Testis (tissue), 2 donors: ENCODE measurements at regions not wholly inside any gene's neighbourhood (a gene's known extent, or its start where the extent isn't known, plus 50 kb on each side); places are given as distances from the start of the nearest gene placed in this dataset.

Source experiments
- POLR2A ChIP-seq: fragments of 450-650 bp; IDR thresholded peaks from one replicate; pipeline ENCODE4 v1.6.1; 2017; ENCODE audit warnings: antibody characterized with exemption, mild to moderate bottlenecking, moderate library complexity
- TF ChIP-seq, protein P1 (sequence below), 3 experiments: fragments of 450-650 bp in 2 of 3; fragments of 200-600 bp in 1 of 3; sonication (generic) in 1 of 3; IDR thresholded peaks; one replicate each; pipeline ENCODE4 v1.5.1; 2016 to 2019; ENCODE audit warnings: antibody characterized with exemption in 3 of 3, mild to moderate bottlenecking in 2 of 3, moderate library complexity in 1 of 3

DNA sequence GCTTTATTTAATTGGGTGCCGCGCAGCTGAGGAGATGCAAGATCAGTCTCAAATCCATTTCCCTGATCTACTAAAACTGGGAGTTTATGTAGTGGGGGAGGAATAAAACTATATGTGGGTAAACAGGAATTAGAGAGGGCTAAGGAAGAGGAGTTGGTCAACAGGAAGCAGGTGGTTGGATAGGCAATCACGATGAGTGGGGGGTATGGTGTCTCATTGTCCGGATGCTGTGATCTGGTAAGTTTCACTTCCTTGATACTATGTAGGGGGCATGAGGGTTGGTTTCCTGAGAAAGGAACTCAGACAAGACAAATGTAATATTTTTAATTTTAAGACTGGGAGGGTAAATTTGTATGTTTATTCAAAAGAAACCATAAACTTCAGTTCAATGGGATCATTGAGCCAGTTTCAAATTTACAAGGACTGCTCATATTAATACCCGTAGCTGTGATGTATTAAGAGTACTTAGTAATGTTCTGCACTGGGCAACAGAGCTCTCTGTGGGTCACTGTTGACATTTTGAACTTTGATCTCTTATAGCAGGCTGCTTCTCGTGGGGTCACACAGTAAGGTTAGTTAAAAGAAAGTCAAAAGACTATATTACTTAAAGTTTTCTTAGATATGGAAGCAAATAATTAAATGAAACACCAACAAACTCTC lies 786.2 kb upstream of the FBXO33 start:
- TF ChIP-seq POLR2A: no peak
- TF ChIP-seq, protein P1, sequence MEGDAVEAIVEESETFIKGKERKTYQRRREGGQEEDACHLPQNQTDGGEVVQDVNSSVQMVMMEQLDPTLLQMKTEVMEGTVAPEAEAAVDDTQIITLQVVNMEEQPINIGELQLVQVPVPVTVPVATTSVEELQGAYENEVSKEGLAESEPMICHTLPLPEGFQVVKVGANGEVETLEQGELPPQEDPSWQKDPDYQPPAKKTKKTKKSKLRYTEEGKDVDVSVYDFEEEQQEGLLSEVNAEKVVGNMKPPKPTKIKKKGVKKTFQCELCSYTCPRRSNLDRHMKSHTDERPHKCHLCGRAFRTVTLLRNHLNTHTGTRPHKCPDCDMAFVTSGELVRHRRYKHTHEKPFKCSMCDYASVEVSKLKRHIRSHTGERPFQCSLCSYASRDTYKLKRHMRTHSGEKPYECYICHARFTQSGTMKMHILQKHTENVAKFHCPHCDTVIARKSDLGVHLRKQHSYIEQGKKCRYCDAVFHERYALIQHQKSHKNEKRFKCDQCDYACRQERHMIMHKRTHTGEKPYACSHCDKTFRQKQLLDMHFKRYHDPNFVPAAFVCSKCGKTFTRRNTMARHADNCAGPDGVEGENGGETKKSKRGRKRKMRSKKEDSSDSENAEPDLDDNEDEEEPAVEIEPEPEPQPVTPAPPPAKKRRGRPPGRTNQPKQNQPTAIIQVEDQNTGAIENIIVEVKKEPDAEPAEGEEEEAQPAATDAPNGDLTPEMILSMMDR (IDR thresholded peaks at IDR 0.05): no peak
